SK-N-SH (cell line): ENCODE measurements at regions not wholly inside any gene's neighbourhood (a gene's known extent, or its start where the extent isn't known, plus 50 kb on each side); places are given as distances from the start of the nearest gene placed in this dataset.

ENCODE experiments used
- CTCF ChIA-PET: fragments of 300-600, 350-600 bp; formaldehyde crosslinking; extraction: SDS; loops from one replicate; lab custom pipeline; 2021; lab: Yijun Ruan, JAX
- POLR2A ChIA-PET: fragments of 350-600 bp; sonication (Branson Sonifier 250); formaldehyde crosslinking; extraction: SDS; loops from one replicate; lab custom pipeline; 2020; ENCODE audit warnings: antibody characterized with exemption, inconsistent platforms; lab: Yijun Ruan, JAX
- DNase-seq: peaks from one replicate; pipeline ENCODE4 v3.0.0; 2012
- H2AFZ ChIP-seq: fragments of 200-600 bp; sonication (generic); 2 replicates; pipeline ENCODE4 v1.8.1; 2016; ENCODE audit warnings: antibody characterized with exemption, mild to moderate bottlenecking, low read depth
- H3F3A ChIP-seq: fragments of 200-600 bp; sonication (generic); replicated peaks from 2 replicates; pipeline ENCODE3; 2016; ENCODE audit warnings: antibody characterized with exemption, mild to moderate bottlenecking; ENCODE audit not compliant: insufficient read depth
- H3K27ac ChIP-seq, 2 experiments: fragments of 200-500 bp in 1 of 2; fragments of 200-600 bp in 1 of 2; sonication (Bioruptor generic) in 1 of 2; sonication (generic), shearing (Covaris generic) in 1 of 2; 2 replicates each; pipeline versions ENCODE4 v1.5.1 to v1.6.1; 2014 to 2016; ENCODE audit warnings: low read depth in 2 of 2, inconsistent platforms in 1 of 2, low read length in 1 of 2, mild to moderate bottlenecking in 1 of 2, mixed read lengths in 1 of 2
- H3K27me3 ChIP-seq: fragments of 200-600 bp; sonication (generic), shearing (Covaris generic); 2 replicates; pipeline ENCODE4 v1.6.1; 2016; ENCODE audit warnings: mixed run types; ENCODE audit not compliant: insufficient read depth
- H3K36me3 ChIP-seq, 2 experiments: fragments of 200-500 bp in 1 of 2; fragments of 200-600 bp in 1 of 2; sonication (Bioruptor generic) in 1 of 2; sonication (generic) in 1 of 2; replicated peaks in 1 of 2; 2 replicates each; pipeline versions ENCODE3 to v1.5.1; 2014 to 2016; ENCODE audit warnings: low read length in 1 of 2, mild to moderate bottlenecking in 1 of 2; ENCODE audit not compliant: insufficient read depth in 2 of 2, control insufficient read depth in 1 of 2
- H3K4me1 ChIP-seq, 2 experiments: fragments of 200-500 bp in 1 of 2; fragments of 200-600 bp in 1 of 2; sonication (Bioruptor generic) in 1 of 2; sonication (generic), shearing (Covaris generic) in 1 of 2; 2 replicates each; pipeline versions ENCODE4 v1.5.1 to v1.6.1; 2014 to 2016; ENCODE audit warnings: low read depth in 1 of 2, low read length in 1 of 2, mixed run types in 1 of 2; ENCODE audit not compliant: insufficient read depth in 2 of 2, control insufficient read depth in 1 of 2
- H3K4me2 ChIP-seq: fragments of 200-600 bp; sonication (generic), shearing (Covaris generic); 2 replicates; pipeline ENCODE4 v1.6.1; 2017; ENCODE audit warnings: mixed run types
- H3K4me3 ChIP-seq, 2 experiments: fragments of 200-500 bp in 1 of 2; fragments of 200-600 bp in 1 of 2; sonication (Bioruptor generic) in 1 of 2; sonication (generic), shearing (Covaris generic) in 1 of 2; 2 replicates each; pipeline versions ENCODE4 v1.5.1 to v1.8.1; 2014 to 2016; ENCODE audit warnings: low read depth in 2 of 2, inconsistent platforms in 1 of 2, low read length in 1 of 2, mild to moderate bottlenecking in 1 of 2, mixed read lengths in 1 of 2, moderate library complexity in 1 of 2
- H3K79me2 ChIP-seq: fragments of 200-600 bp; sonication (generic); 2 replicates; pipeline ENCODE4 v1.8.1; 2017; ENCODE audit warnings: mild to moderate bottlenecking; ENCODE audit not compliant: insufficient read depth
- H3K9ac ChIP-seq: fragments of 200-600 bp; sonication (generic); 2 replicates; pipeline ENCODE4 v1.6.1; 2017; ENCODE audit warnings: mixed run types
- H3K9me2 ChIP-seq: fragments of 200-600 bp; sonication (generic); 2 replicates; pipeline ENCODE4 v1.6.1; 2017; ENCODE audit warnings: mixed run types
- H3K9me3 ChIP-seq: fragments of 200-600 bp; sonication (generic); 2 replicates; pipeline ENCODE4 v1.6.1; 2017; ENCODE audit warnings: mixed run types, mild to moderate bottlenecking, moderate library complexity
- H4K20me1 ChIP-seq: fragments of 200-600 bp; sonication (generic); 2 replicates; pipeline ENCODE4 v1.6.1; 2017; ENCODE audit warnings: mild to moderate bottlenecking, mixed run types; ENCODE audit not compliant: insufficient read depth
- ELF1 ChIP-seq: IDR thresholded peaks from 2 replicates; pipeline ENCODE4 v1.4.0; 2012
- EP300 ChIP-seq, 2 experiments: IDR thresholded peaks; 2 replicates each; pipeline versions ENCODE4 v1.4.0 to v1.6.1; 2012; ENCODE audit warnings: borderline replicate concordance in 1 of 2, low read depth in 1 of 2, low read length in 1 of 2
- FOXM1 ChIP-seq: IDR thresholded peaks from 2 replicates; pipeline ENCODE4 v1.4.0; 2012; ENCODE audit warnings: low read depth, mild to moderate bottlenecking
- JUND ChIP-seq: IDR thresholded peaks from 2 replicates; pipeline ENCODE4 v1.4.0; 2012
- MXI1 ChIP-seq: IDR thresholded peaks from 2 replicates; pipeline ENCODE4 v1.6.1; 2012; ENCODE audit warnings: mild to moderate bottlenecking, low read depth, low read length, improper control_type of control experiment
- NRF1 ChIP-seq: IDR thresholded peaks from 2 replicates; pipeline ENCODE4 v1.6.1; 2012; ENCODE audit warnings: low read depth, mild to moderate bottlenecking, low read length
- SIN3A ChIP-seq: IDR thresholded peaks from 2 replicates; pipeline ENCODE4 v1.6.1; 2012; ENCODE audit warnings: low read depth, mild to moderate bottlenecking, low read length, moderate library complexity, borderline replicate concordance
- TEAD4 ChIP-seq: IDR thresholded peaks from 2 replicates; pipeline ENCODE4 v1.4.0; 2012; ENCODE audit warnings: mild to moderate bottlenecking, borderline replicate concordance; ENCODE audit not compliant: insufficient read depth
- YY1 ChIP-seq: IDR thresholded peaks from 2 replicates; pipeline ENCODE4 v1.4.0; 2012; ENCODE audit warnings: low read depth, mild to moderate bottlenecking
- WGBS: methylation state at CpG from one replicate; pipeline ENCODE4 v1.1.6; 2017; ENCODE audit warnings: low lambda C conversion rate; 5-methylcytosine and 5-hydroxymethylcytosine counted together
- TF ChIP-seq, protein P1 (sequence below): IDR thresholded peaks from 2 replicates; pipeline ENCODE4 v1.4.0; 2012; ENCODE audit warnings: low read depth
- TF ChIP-seq, protein P2 (sequence below): fragments of 200-600 bp; sonication (generic); IDR thresholded peaks from 2 replicates; pipeline ENCODE4 v1.6.1; 2017; ENCODE audit warnings: antibody characterized with exemption, mild to moderate bottlenecking, moderate library complexity
- TF ChIP-seq, protein P3 (sequence below): IDR thresholded peaks from 2 replicates; pipeline ENCODE4 v1.4.0; 2012; ENCODE audit warnings: low read depth, borderline replicate concordance

DNA sequence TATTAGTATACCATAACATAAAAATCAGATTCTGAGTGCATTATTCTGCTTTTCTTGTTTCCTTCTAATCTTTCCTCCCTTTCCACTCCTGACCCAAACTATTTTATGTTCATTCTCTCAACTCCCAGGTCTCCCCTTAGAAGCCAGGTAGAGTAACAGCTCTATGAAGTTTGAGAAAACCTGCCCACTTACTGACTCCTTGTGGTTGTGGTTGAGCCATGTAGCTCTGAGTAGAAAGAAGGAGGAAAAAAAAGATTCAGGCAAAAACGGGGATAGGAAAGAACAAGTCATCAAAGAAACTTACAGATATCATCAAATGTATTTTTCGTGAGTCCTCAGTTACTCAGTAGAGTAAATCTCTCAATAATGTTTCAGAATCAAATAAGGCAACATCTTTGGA is 216.7 kb downstream of the PMP22 start:
- Histone ChIP-seq H3K27me3 (peaks cover 5% of the 10 kb centered on the region), H3F3A (no peaks in the 10 kb centered on the region), H3K4me2 (no peak overlapping the region), H3K27ac (no peak overlapping the region), H3K36me3 (no peaks in the 10 kb centered on the region), H2AFZ (no peak overlapping the region), H3K9me3 (no peaks in the 10 kb centered on the region), H3K4me1 (no peaks in the 10 kb centered on the region), H3K79me2 (no peaks in the 10 kb centered on the region), H3K4me3 (no peak overlapping the region), H3K9me2 (no peaks in the 10 kb centered on the region), H4K20me1 (no peaks in the 10 kb centered on the region), H3K9ac (no peak overlapping the region)
- no peak for DNase-seq
- 1% methylated on average over 2 of the region's 2 CpGs for WGBS
- ChIA-PET POLR2A (no interaction called here), CTCF (no interaction called here)
- TF ChIP-seq, protein P1, sequence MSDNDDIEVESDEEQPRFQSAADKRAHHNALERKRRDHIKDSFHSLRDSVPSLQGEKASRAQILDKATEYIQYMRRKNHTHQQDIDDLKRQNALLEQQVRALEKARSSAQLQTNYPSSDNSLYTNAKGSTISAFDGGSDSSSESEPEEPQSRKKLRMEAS = no peak
- no peak for TF ChIP-seq JUND
- no peak for TF ChIP-seq TEAD4

DNA sequence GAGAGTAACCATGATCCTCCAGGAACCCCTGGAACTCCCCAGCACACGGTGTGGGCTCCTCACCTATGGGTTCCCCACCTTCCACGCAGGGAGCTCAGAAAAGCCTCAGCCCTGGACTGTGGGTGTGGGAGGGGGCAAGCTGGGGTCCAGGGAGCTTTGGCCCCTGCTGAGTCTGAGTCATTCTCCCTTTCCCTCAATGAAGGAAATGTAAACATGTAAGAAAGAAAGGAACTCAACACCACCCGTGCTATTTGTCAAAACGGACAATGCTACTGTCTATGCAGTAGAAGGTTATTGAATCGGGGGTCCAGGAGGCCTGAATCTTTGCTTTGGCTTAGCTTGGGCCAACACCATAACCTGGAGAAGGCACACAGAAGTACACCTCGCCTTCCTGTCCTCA is 222.8 kb downstream of the PMP22 start:
- WGBS = 8% methylated on average over 6 of the region's 6 CpGs
- Histone ChIP-seq H3K27me3 (peaks cover 1% of the 10 kb centered on the region; the same call in 1 of the 2 replicates), H2AFZ (no peak overlapping the region), H3K9me3 (no peaks in the 10 kb centered on the region), H3K4me2 (no peak overlapping the region), H3K27ac (no peak overlapping the region), H3K9me2 (no peaks in the 10 kb centered on the region), H3K79me2 (no peaks in the 10 kb centered on the region), H4K20me1 (no peaks in the 10 kb centered on the region), H3F3A (no peaks in the 10 kb centered on the region), H3K9ac (no peak overlapping the region), H3K4me3 (no peak overlapping the region), H3K36me3 (no peaks in the 10 kb centered on the region), H3K4me1 (no peaks in the 10 kb centered on the region)
- CTCF ChIA-PET = no interaction called here
- no peak for DNase-seq
- POLR2A ChIA-PET = no interaction called here
- TF ChIP-seq YY1 = no peak
- TF ChIP-seq ELF1 = no peak
- TF ChIP-seq, protein P2, sequence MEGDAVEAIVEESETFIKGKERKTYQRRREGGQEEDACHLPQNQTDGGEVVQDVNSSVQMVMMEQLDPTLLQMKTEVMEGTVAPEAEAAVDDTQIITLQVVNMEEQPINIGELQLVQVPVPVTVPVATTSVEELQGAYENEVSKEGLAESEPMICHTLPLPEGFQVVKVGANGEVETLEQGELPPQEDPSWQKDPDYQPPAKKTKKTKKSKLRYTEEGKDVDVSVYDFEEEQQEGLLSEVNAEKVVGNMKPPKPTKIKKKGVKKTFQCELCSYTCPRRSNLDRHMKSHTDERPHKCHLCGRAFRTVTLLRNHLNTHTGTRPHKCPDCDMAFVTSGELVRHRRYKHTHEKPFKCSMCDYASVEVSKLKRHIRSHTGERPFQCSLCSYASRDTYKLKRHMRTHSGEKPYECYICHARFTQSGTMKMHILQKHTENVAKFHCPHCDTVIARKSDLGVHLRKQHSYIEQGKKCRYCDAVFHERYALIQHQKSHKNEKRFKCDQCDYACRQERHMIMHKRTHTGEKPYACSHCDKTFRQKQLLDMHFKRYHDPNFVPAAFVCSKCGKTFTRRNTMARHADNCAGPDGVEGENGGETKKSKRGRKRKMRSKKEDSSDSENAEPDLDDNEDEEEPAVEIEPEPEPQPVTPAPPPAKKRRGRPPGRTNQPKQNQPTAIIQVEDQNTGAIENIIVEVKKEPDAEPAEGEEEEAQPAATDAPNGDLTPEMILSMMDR = no peak
- TF ChIP-seq, protein P3, sequence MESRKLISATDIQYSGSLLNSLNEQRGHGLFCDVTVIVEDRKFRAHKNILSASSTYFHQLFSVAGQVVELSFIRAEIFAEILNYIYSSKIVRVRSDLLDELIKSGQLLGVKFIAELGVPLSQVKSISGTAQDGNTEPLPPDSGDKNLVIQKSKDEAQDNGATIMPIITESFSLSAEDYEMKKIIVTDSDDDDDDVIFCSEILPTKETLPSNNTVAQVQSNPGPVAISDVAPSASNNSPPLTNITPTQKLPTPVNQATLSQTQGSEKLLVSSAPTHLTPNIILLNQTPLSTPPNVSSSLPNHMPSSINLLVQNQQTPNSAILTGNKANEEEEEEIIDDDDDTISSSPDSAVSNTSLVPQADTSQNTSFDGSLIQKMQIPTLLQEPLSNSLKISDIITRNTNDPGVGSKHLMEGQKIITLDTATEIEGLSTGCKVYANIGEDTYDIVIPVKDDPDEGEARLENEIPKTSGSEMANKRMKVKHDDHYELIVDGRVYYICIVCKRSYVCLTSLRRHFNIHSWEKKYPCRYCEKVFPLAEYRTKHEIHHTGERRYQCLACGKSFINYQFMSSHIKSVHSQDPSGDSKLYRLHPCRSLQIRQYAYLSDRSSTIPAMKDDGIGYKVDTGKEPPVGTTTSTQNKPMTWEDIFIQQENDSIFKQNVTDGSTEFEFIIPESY = no peak
- no peak for TF ChIP-seq MXI1
- no peak for TF ChIP-seq FOXM1
- TF ChIP-seq EP300 (IDR thresholded peaks at IDR 0.05; ENCODE audit: borderline replicate concordance in 1 of 2, low read depth in 1 of 2, low read length in 1 of 2) = no peak
- no peak for TF ChIP-seq SIN3A
- no peak for TF ChIP-seq NRF1
